HepG2 (cell line): ENCODE measurements at regions not wholly inside any gene's neighbourhood (a gene's known extent, or its start where the extent isn't known, plus 50 kb on each side); places are given as distances from the start of the nearest gene placed in this dataset.

Experiments used
- ATAC-seq: fragments of 200-7000 bp; cut with Tn5 transposase; 3 replicates; pipeline ENCODE4 v1.9.1; 2020; ENCODE audit warnings: mild to moderate bottlenecking, moderate library complexity
- BruUV-seq: library from RNA; stranded (reverse); fragments of 400-500 nt; replicated peaks from 2 replicates; lab custom pipeline; 2021; lab: Mats Ljungman, UMichigan
- CTCF ChIA-PET: fragments of 300-600 bp; formaldehyde crosslinking; extraction: SDS; loops from one replicate; lab custom pipeline; 2021; ENCODE audit warnings: low total read pairs, inconsistent platforms, low intra/inter-chr PET ratio; lab: Yijun Ruan, JAX
- POLR2A ChIA-PET: fragments of 350-600 bp; sonication (Branson Sonifier 250); formaldehyde crosslinking; loops from one replicate; lab custom pipeline; 2020; ENCODE audit warnings: antibody characterized with exemption, inconsistent platforms; lab: Yijun Ruan, JAX
- DNase-seq: peaks from one replicate; pipeline ENCODE4 v3.0.0-alpha.2; 2015; ENCODE audit warnings: low spot score
- FAIRE-seq: peaks from 3 replicates; lab custom pipeline; 2011; peaks lifted over from hg19 to GRCh38; lab: Jason Lieb, UNC
- H2AFZ ChIP-seq: one replicate; pipeline ENCODE4 v1.6.1; 2011; ENCODE audit warnings: low read length, inconsistent platforms
- H3K27ac ChIP-seq: fragments of 300-600 bp; 3 replicates; pipeline ENCODE4 v1.8.0; 2011; ENCODE audit warnings: mixed run types, mild to moderate bottlenecking, mixed read lengths, low read length, inconsistent platforms; ENCODE audit not compliant: insufficient read depth; ENCODE audit errors: extremely low read length
- H3K27me3 ChIP-seq, 2 experiments: fragments of 200-600 bp in 1 of 2; 2 replicates in 1 of 2; 3 replicates in 1 of 2; pipeline versions ENCODE4 v1.6.0 to v1.8.0; 2011; ENCODE audit warnings: low read length in 2 of 2, mild to moderate bottlenecking in 2 of 2, moderate library complexity in 2 of 2, inconsistent platforms in 1 of 2; ENCODE audit not compliant: insufficient read depth in 2 of 2, control insufficient read depth in 1 of 2
- H3K36me3 ChIP-seq, 2 experiments: fragments of 200-600 bp in 1 of 2; replicated peaks in 1 of 2; 2 replicates in 1 of 2; 3 replicates in 1 of 2; pipeline versions ENCODE4 v1.5.1 to v1.8.0; 2011; ENCODE audit warnings: low read length in 2 of 2, inconsistent platforms in 1 of 2; ENCODE audit not compliant: insufficient read depth in 2 of 2, control insufficient read depth in 1 of 2
- H3K4me1 ChIP-seq: 2 replicates; pipeline ENCODE4 v1.5.1; 2012; ENCODE audit warnings: low read length, inconsistent platforms; ENCODE audit not compliant: insufficient read depth
- H3K4me2 ChIP-seq: 2 replicates; pipeline ENCODE4 v1.6.0; 2011; ENCODE audit warnings: low read depth, low read length, inconsistent platforms
- H3K4me3 ChIP-seq, 3 experiments: fragments of 200-600 bp in 1 of 3; sonication (generic), shearing (Covaris generic) in 1 of 3; replicated peaks in 1 of 3; 2 replicates each; pipeline ENCODE4 v1.5.1; 2011 to 2016; ENCODE audit warnings: low read length in 3 of 3, inconsistent platforms in 2 of 3, low read depth in 2 of 3, mild to moderate bottlenecking in 2 of 3, control low read depth in 1 of 3, mixed read lengths in 1 of 3; ENCODE audit not compliant: insufficient read depth in 1 of 3
- H3K79me2 ChIP-seq: one replicate; pipeline ENCODE4 v1.6.1; 2011; ENCODE audit warnings: low read length, inconsistent platforms; ENCODE audit not compliant: insufficient read depth
- H3K9ac ChIP-seq: 2 replicates; pipeline ENCODE4 v1.6.0; 2011; ENCODE audit warnings: mild to moderate bottlenecking, low read depth, low read length, inconsistent platforms; ENCODE audit not compliant: insufficient read depth
- H3K9me3 ChIP-seq: 2 replicates; pipeline ENCODE4 v1.5.1; 2012; ENCODE audit warnings: mild to moderate bottlenecking, low read length
- H4K20me1 ChIP-seq: 2 replicates; pipeline ENCODE4 v1.6.0; 2011; ENCODE audit warnings: inconsistent platforms, mild to moderate bottlenecking, low read length, moderate library complexity; ENCODE audit not compliant: insufficient read depth
- CBX2 ChIP-seq, 2 experiments: fragments of 200-600 bp in 1 of 2; sonication (generic); formaldehyde crosslinking in 1 of 2; IDR thresholded peaks; 2 replicates each; pipeline versions ENCODE4 v1.7.0 to v1.8.1; 2018 to 2022; ENCODE audit warnings: low read depth in 2 of 2, low read length in 1 of 2, mild to moderate bottlenecking in 1 of 2, missing genetic modification reagents in 1 of 2
- ELF1 ChIP-seq: sonication (generic); formaldehyde crosslinking; IDR thresholded peaks from 2 replicates; pipeline ENCODE4 v1.4.0; 2020; ENCODE audit warnings: missing genetic modification reagents
- ETS1 ChIP-seq: sonication (generic); formaldehyde crosslinking; IDR thresholded peaks from 2 replicates; pipeline ENCODE4 v1.4.0; 2020; ENCODE audit warnings: missing genetic modification reagents
- JUN ChIP-seq: sonication (generic); formaldehyde crosslinking; IDR thresholded peaks from 2 replicates; pipeline ENCODE4 v1.4.0; 2020; ENCODE audit warnings: mild to moderate bottlenecking, missing genetic modification reagents
- NFRKB ChIP-seq: fragments of 450-650 bp; IDR thresholded peaks from 2 replicates; pipeline ENCODE4 v1.6.1; 2017
- NR2C2 ChIP-seq: sonication (generic); formaldehyde crosslinking; IDR thresholded peaks from 2 replicates; pipeline ENCODE4 v1.4.0; 2020; ENCODE audit warnings: missing genetic modification reagents, mild to moderate bottlenecking, moderate library complexity, borderline replicate concordance
- RBFOX2 ChIP-seq: fragments of 200-400 bp; formaldehyde crosslinking; IDR thresholded peaks from 2 replicates; pipeline ENCODE4 v1.6.1; 2017; ENCODE audit warnings: low read depth, mild to moderate bottlenecking, low read length
- XBP1 ChIP-seq: sonication (generic); formaldehyde crosslinking; IDR thresholded peaks from 2 replicates; pipeline ENCODE4 v1.5.0; 2020; ENCODE audit warnings: missing genetic modification reagents
- ZBTB49 ChIP-seq: sonication (generic); formaldehyde crosslinking; IDR thresholded peaks from 2 replicates; pipeline ENCODE4 v1.4.0; 2020; ENCODE audit warnings: missing genetic modification reagents, borderline replicate concordance
- ZBTB7A ChIP-seq: sonication (generic); formaldehyde crosslinking; IDR thresholded peaks from 2 replicates; pipeline ENCODE4 v1.8.0; 2022; ENCODE audit warnings: mild to moderate bottlenecking, missing genetic modification reagents
- ZIK1 ChIP-seq: sonication (generic); formaldehyde crosslinking; IDR thresholded peaks from 2 replicates; pipeline ENCODE4 v1.5.0; 2020; ENCODE audit warnings: mild to moderate bottlenecking, low read depth, missing genetic modification reagents, borderline replicate concordance
- ZNF576 ChIP-seq: sonication (generic); formaldehyde crosslinking; IDR thresholded peaks from 2 replicates; pipeline ENCODE4 v1.4.0; 2020; ENCODE audit warnings: mild to moderate bottlenecking, missing genetic modification reagents
- ZNF776 ChIP-seq: sonication (generic); formaldehyde crosslinking; IDR thresholded peaks from 2 replicates; pipeline ENCODE4 v1.4.0; 2020; ENCODE audit warnings: mild to moderate bottlenecking, missing genetic modification reagents
- WGBS: methylation state at CpG from one replicate; pipeline ENCODE4 v1.1.6; 2017; ENCODE audit warnings: low lambda C conversion rate; 5-methylcytosine and 5-hydroxymethylcytosine counted together
- in situ Hi-C: cut with HindIII; loops from 2 replicates; pipeline ENCODE4 v1.10.0; 2017; ENCODE audit warnings: low pct_unique_long_range_greater_than_20kb; ENCODE audit not compliant: extremely low pct_ligation_motif_present
- intact Hi-C: fragments of 100-400 bp; cut with micrococcal nuclease; formaldehyde crosslinking; loops from one replicate; pipeline ENCODE4 v1.10.0; 2022; ENCODE audit not compliant: unreplicated experiment

- no peak for TF ChIP-seq ZBTB49 (CRISPR knock-in tag)
- TF ChIP-seq ELF1 (CRISPR knock-in tag), result peak; percentile 64
- peak overlapping the region; percentile 3 for H2AFZ ChIP-seq
- CTCF ChIA-PET, result no interaction called here
- no peak for FAIRE-seq
- intact Hi-C loops, result no loop called here
- in situ Hi-C loops, result no loop called here
- H3K4me1 ChIP-seq, result no peaks in the 10 kb centered on the region
- H3K9me3 ChIP-seq, result no peaks in the 10 kb centered on the region
- no peak overlapping the region for H3K27ac ChIP-seq
- POLR2A ChIA-PET, result no interaction called here
- H3K36me3 ChIP-seq, result no peaks in the 10 kb centered on the region
- H3K9ac ChIP-seq, result no peak overlapping the region
- BruUV-seq, result no TSS peak
- H3K79me2 ChIP-seq, result no peaks in the 10 kb centered on the region
- H3K4me2 ChIP-seq, result peak overlapping the region; percentile 33; the same call in 1 of the 2 replicates
- H4K20me1 ChIP-seq, result no peaks in the 10 kb centered on the region
- WGBS, result 48% methylated on average over 2 of the region's 2 CpGs
- no peak for DNase-seq
- peaks cover 1 to 3% of the 10 kb centered on the region in 2 experiments; a peak in 3 of 5 replicates for H3K27me3 ChIP-seq
- ATAC-seq, result 0 out of 3 replicates have a peak, but pooled peaks have one; percentile 35
- H3K4me3 ChIP-seq, result no peak overlapping the region
Measured at GRCh38 chr4:23952258-23952657, 62.4 kb upstream of the PPARGC1A start.

GRCh38 chr4:23947826-23948225, 58.0 kb upstream of the PPARGC1A start:
- no peak overlapping the region for H3K4me2 ChIP-seq
- no peaks in the 10 kb centered on the region for H3K36me3 ChIP-seq
- WGBS, result 15% methylated on average over 4 of the region's 4 CpGs
- H3K9ac ChIP-seq, result no peak overlapping the region
- intact Hi-C loops (no loop called here), in situ Hi-C loops (no loop called here)
- H2AFZ ChIP-seq, result no peak overlapping the region
- ChIA-PET POLR2A (no interaction called here), CTCF (no interaction called here)
- DNase-seq, result no peak
- H3K27me3 ChIP-seq, result peaks cover 0 to 7% of the 10 kb centered on the region in 2 experiments; a peak in 2 of 5 replicates
- FAIRE-seq, result no peak
- BruUV-seq, result no TSS peak
- TF ChIP-seq NR2C2 (CRISPR knock-in tag) (no peak), ZNF776 (no peak), ETS1 (CRISPR knock-in tag) (no peak), XBP1 (CRISPR knock-in tag) (no peak), CBX2 (IDR thresholded peaks at IDR 0.05; ENCODE audit: low read depth, low read length) (no peak), CBX2 (CRISPR knock-in tag; IDR thresholded peaks at IDR 0.05; ENCODE audit: low read depth) (no peak), JUN (CRISPR knock-in tag) (no peak), ZBTB7A (CRISPR knock-in tag) (no peak), RBFOX2 (no peak), ZIK1 (CRISPR knock-in tag) (no peak), NFRKB (no peak), ZNF576 (CRISPR knock-in tag) (no peak)
- H3K79me2 ChIP-seq, result no peaks in the 10 kb centered on the region
- H4K20me1 ChIP-seq, result no peaks in the 10 kb centered on the region
- H3K9me3 ChIP-seq, result no peaks in the 10 kb centered on the region
- ATAC-seq, result no peak
- H3K4me3 ChIP-seq, result no peak overlapping the region
- H3K4me1 ChIP-seq, result no peaks in the 10 kb centered on the region
- no peak overlapping the region for H3K27ac ChIP-seq
